ENCODE measurements at regions not wholly inside any gene's neighbourhood (a gene's known extent, or its start where the extent isn't known, plus 50 kb on each side); places are given as distances from the start of the nearest gene placed in this dataset.

- H3K27me3 ChIP-seq (ENCODE audit: insufficient read depth, poor library complexity, severe bottlenecking) = peaks cover 2% of the 10 kb centered on the region
- H3K27ac ChIP-seq (replicated peaks) = no peak overlapping the region
- TF ChIP-seq GABPA (IDR thresholded peaks at IDR 0.05; ENCODE audit: low read depth) = no peak
- TF ChIP-seq REST (IDR thresholded peaks at IDR 0.05; ENCODE audit: insufficient replicate concordance, low read depth) = no peak
- no peak for TF ChIP-seq POLR2AphosphoS5 (IDR thresholded peaks at IDR 0.05; ENCODE audit: low read depth)
- TF ChIP-seq CTCF (IDR thresholded peaks at IDR 0.05; ENCODE audit: insufficient read depth, low read length) = no peak
- no peak overlapping the region for H3K4me3 ChIP-seq (replicated peaks; ENCODE audit: insufficient read depth, low read length)
- DNase-seq (ENCODE audit: low read depth in 1 of 2, low spot score in 1 of 2) = no peak
Measured at GRCh38 chr19:29107831-29108230, 105.1 kb downstream of the UQCRFS1 start.

- no peak overlapping the region for H3K4me3 ChIP-seq (replicated peaks; ENCODE audit: insufficient read depth, low read length)
- no peak overlapping the region for H3K27ac ChIP-seq (replicated peaks)
- H3K27me3 ChIP-seq (ENCODE audit: insufficient read depth, poor library complexity, severe bottlenecking) = peaks cover 2% of the 10 kb centered on the region
- DNase-seq (ENCODE audit: low read depth in 1 of 2, low spot score in 1 of 2) = no peak
- TF ChIP-seq POLR2AphosphoS5 (IDR thresholded peaks at IDR 0.05; ENCODE audit: low read depth) (no peak), GABPA (IDR thresholded peaks at IDR 0.05; ENCODE audit: low read depth) (no peak), SPI1 (IDR thresholded peaks at IDR 0.05; ENCODE audit: borderline replicate concordance, low read depth) (no peak), REST (IDR thresholded peaks at IDR 0.05; ENCODE audit: insufficient replicate concordance, low read depth) (no peak), CTCF (IDR thresholded peaks at IDR 0.05; ENCODE audit: insufficient read depth, low read length) (no peak)
Measured at GRCh38 chr19:29106346-29106885, 106.5 kb downstream of the UQCRFS1 start.

- H3K27ac ChIP-seq (replicated peaks) = no peak overlapping the region
- peaks cover 2% of the 10 kb centered on the region for H3K27me3 ChIP-seq (ENCODE audit: insufficient read depth, poor library complexity, severe bottlenecking)
- no peak for DNase-seq (ENCODE audit: low read depth in 1 of 2, low spot score in 1 of 2)
- TF ChIP-seq POLR2AphosphoS5 (IDR thresholded peaks at IDR 0.05; ENCODE audit: low read depth) (no peak), REST (IDR thresholded peaks at IDR 0.05; ENCODE audit: insufficient replicate concordance, low read depth) (no peak), CTCF (IDR thresholded peaks at IDR 0.05; ENCODE audit: insufficient read depth, low read length) (no peak), SPI1 (IDR thresholded peaks at IDR 0.05; ENCODE audit: borderline replicate concordance, low read depth) (no peak), GABPA (IDR thresholded peaks at IDR 0.05; ENCODE audit: low read depth) (no peak)
- H3K4me3 ChIP-seq (replicated peaks; ENCODE audit: insufficient read depth, low read length) = no peak overlapping the region
Measured at GRCh38 chr19:29105629-29106292, 107.2 kb downstream of the UQCRFS1 start.
